B cell (primary cell): ENCODE measurements at regions not wholly inside any gene's neighbourhood (a gene's known extent, or its start where the extent isn't known, plus 50 kb on each side); places are given as distances from the start of the nearest gene placed in this dataset.

Experiments
- CTCF ChIP-seq: fragments of 200-600 bp; IDR thresholded peaks from one replicate; pipeline ENCODE4 v1.8.0; 2022; ENCODE audit warnings: antibody characterized with exemption, mild to moderate bottlenecking
- EZH2 ChIP-seq: IDR thresholded peaks from 2 replicates; pipeline ENCODE4 v1.6.1; 2012; ENCODE audit warnings: borderline replicate concordance, low read depth, mild to moderate bottlenecking, moderate library complexity, low read length; ENCODE audit not compliant: insufficient read depth, poor library complexity, severe bottlenecking

GRCh38 chr1:199472978-199473377, 554.5 kb upstream of the NR5A2 start:
- no peak for TF ChIP-seq CTCF
- no peak for TF ChIP-seq EZH2
